ENCODE measurements at regions not wholly inside any gene's neighbourhood (a gene's known extent, or its start where the extent isn't known, plus 50 kb on each side); places are given as distances from the start of the nearest gene placed in this dataset.
"Not testable (repeated sequence)": the region's sequence is repeated elsewhere in the genome, so short reads cannot be mapped to it uniquely, and the experiment has no call there.

DNA sequence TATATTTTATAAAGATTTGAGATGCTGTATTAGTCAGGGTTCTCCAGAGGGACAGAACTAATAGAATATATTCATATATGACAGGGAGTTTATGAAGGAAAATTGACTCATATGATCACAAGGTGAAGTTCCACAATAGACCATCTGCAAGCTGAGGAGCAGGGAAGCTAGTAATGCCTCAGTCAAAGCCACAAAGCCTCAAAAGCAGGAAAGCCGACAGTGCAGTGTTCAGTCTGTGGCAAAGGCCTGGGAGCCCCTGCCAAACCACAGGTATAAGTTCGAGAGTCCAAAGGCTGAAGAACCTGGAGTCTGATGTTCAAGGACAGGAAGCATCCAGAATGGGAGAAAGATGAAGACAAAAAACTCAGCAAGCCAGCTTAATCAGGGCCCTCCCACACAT, 382.2 kb downstream of the LRRC70 start:
- no peak for DNase-seq

GRCh38 chr5:62956597-62956996, 378.0 kb downstream of the LRRC70 start:
- DNase-seq, result no peak

- DNase-seq, result no peak
These were observed 376.0 kb downstream of the LRRC70 start for GRCh38 chr5:62954578-62954977.

DNA sequence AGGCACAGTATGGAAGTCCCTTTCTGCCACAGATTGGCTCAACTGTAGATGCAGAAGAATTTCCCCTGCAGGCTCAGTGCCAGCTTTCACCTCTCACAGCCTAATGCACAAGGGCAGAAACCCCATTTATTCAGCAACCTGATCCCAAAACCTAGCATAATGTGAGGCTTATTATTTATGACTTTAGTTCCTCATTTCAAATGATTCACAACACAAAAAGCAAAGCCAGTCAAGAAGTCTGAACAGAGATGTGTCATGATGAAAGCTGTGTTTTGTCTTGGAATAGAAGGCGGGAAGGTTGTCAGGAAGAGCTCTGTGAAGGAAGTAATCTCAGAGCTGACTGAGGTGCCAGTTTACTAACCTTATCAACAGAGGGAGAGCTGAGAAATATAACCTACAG, 369.7 kb downstream of the LRRC70 start:
- DNase-seq, result no peak

DNA sequence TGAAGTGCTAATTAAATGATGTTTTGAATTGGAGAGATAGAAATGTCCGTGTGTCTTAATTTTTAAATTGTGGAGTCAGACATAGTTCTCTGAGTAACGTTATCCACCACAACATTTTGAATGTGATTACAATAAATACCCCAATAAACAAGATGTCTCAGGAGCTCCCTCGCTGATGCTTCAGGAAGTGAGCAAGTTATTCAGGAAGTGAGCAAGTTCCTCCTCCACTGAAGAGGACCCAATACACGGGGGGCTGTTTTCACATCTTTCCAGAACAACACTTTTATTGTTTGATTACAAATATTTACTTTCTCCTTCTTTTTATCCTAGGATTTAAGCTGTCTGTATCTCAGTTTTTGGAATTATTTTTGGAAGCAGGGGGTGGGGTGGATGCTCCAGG, 363.8 kb downstream of the LRRC70 start:
- no peak for DNase-seq

GRCh38 chr5:62938927-62939326, 360.3 kb downstream of the LRRC70 start:
- no peak for DNase-seq

DNA sequence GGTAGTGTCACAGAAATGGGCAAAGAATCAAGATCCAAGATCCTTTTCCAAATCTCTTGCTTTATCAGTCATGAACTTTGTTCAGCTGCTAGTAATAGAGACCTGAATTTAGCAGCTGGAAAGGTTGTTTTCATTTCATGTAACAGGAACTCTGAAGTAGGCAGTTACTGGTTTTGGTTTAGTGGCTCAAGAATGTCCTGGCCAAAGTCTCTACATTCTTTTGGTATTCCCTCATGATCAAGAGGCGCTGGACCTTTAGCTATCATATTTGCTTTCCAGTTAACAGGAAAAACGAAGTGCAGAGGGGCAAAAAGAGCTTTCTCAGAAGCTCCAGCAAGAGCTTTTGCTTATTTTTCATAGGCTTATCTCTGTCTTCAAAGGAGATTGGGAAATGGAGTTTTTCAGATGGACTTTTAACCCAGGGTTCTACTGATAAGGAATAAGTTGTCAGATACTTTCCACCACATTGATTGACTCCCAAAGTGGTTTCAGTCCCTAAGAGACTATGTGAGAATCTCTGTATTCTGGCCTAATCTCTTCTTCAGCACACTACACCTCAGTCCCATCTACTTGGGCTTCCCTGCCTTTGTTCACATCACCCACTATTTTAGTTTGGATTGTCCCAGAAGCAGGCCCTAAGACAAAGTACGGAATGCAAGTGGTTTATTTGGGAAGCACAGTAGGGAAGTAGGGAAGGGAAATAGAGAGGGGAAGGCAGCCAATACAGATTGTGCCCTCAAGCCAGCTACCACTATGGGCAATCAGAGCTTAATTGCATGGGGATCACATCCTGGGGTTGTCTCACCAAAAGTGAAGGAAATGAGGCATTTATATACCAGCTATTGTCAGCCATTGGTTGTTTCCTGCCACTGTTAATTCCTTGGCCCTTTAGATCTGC, 359.3 kb downstream of the LRRC70 start:
- no peak for DNase-seq

- no peak for DNase-seq
These were observed 357.0 kb downstream of the LRRC70 start for GRCh38 chr5:62935660-62936059.

DNA sequence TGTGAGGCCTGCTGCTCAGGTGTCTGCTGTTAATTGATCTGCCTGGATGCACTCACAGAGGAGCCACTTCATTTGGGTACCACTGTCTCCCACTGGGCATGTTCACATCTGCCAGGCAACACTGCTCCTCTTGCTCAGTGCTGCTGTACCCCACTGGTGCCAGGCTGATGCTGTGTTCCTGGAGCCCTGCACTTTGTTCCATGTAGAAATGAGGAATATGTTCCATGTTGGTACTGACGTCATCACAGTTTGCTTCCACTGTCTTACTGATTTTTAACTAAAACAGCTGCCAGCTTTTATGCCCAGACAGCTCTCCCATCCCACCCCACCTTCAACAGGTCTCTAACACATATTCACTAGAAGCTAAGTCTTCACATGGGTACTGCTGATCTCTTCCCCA, 355.7 kb downstream of the LRRC70 start:
- DNase-seq, result no peak

DNA sequence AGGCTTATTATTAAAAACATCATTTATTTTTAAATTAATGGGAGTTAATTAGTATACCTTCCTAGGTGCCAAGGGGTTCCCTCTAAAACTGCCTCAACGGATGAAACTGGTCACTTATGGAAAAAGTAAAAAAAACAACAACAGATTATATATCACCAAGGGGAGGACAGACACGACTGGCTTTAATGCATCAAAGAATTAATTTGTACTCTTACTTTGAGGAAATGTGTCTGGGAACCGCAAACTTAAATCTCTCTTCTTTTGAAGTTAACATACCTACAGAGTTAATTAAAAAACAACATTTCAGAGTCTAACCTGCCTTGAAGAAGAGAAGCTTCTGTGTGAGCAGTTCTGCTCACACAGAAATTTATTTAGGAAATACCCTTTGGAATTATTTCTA, 354.6 kb downstream of the LRRC70 start:
- DNase-seq, result no peak

GRCh38 chr5:62931153-62931950, 352.7 kb downstream of the LRRC70 start:
- no peak for DNase-seq

DNA sequence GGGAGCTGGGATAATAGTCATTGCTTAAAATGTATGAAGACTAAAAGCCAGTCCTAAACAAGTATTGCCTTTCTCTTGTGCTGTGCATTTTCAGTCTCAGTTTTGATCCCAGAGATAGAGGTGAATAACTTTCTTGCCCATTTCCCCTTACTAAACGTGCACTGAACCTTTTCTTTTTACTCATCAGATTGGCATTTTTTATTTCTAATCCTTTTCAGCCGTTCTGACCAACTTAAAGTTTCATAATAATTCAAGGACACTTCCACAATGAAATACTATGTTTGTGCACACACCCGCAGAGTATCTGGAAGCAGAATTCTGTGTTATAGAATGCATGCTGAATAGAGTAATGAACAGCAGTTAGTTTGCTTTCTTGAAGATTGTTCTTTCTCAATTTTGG, 343.6 kb downstream of the LRRC70 start:
- no peak for DNase-seq

GRCh38 chr5:62920856-62921255, 342.2 kb downstream of the LRRC70 start:
- DNase-seq, result no peak

DNA sequence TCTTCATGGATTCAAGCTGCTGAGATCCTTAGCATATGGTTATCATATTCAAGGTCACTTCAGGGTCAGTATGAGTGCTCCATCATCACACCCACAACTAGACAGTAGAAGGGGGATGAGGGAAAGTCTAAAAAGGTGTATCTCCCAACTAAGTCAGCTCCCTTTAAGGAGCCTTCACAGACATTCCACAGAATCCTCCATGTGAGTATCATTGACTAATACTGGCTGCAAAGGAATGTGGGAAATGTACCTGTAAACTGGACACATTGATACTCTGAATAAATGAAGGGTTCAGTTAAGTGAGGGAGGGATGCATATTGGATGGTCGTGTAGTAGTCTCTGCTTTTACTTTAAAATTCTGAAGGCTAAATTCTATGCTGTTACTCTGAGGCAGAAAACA, 330.7 kb downstream of the LRRC70 start:
- DNase-seq, result no peak

GRCh38 chr5:62902126-62902525, 323.5 kb downstream of the LRRC70 start:
- DNase-seq, result no peak

GRCh38 chr5:62900976-62901375, 322.4 kb downstream of the LRRC70 start:
- DNase-seq, result no peak

- DNase-seq, result no peak
These were observed 317.7 kb downstream of the LRRC70 start for GRCh38 chr5:62896121-62896893.

DNA sequence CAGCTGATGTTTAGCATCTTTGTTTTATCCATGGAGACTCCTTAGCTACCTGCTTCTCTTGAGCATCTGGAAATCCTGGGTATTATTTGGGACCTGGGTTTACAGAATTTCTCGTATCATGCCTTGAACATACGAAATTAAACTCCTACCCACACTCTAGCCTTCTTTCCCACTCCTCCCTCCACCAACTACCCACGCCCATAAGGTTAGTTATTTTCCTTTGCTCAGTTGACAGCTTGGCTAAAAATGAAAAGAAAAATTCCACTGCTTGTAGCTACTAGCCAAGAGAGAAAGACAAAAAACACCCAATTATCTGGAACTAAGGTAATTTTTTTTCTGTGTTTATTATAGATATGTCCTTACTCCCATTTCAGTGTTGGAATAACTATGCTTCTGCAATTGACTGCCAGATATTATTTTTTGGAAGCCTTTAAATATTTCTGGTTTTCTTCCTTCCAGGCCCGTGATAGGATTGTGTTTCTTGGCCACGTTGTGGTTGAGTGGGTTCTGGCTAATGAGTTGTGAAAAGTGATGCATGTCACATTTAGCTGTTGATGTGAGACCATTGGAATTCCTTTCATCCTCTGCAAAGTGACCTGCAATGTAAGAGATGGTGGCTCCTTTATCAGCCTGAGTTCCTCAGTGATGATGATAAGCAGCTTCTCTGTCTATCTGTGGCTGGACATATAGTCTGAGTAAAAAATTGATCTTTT, 308.1 kb downstream of the LRRC70 start:
- DNase-seq, result no peak

DNA sequence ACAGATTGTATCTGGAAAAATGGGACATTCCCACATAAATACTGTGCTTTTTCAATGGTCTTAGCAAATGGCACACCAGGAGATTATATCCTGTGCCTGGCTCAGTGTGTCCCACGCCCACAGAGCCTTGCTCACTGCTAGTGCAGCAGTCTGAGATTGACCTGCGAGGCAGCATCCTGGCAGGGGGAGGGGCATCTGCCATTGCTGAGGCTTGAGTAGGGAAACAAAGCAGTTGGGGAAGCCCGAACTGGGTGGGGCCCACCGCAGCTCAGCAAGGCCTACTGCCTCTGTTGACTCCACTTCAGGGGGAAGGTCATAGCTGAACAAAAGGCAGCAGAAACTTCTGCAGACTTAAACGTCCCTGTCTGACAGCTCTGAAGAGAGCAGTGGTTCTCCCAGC, 258.7 kb downstream of the LRRC70 start:
- DNase-seq, result not testable (repeated sequence)

- DNase-seq, result no peak
These were observed 251.0 kb downstream of the LRRC70 start for GRCh38 chr5:62829604-62829986.

DNA sequence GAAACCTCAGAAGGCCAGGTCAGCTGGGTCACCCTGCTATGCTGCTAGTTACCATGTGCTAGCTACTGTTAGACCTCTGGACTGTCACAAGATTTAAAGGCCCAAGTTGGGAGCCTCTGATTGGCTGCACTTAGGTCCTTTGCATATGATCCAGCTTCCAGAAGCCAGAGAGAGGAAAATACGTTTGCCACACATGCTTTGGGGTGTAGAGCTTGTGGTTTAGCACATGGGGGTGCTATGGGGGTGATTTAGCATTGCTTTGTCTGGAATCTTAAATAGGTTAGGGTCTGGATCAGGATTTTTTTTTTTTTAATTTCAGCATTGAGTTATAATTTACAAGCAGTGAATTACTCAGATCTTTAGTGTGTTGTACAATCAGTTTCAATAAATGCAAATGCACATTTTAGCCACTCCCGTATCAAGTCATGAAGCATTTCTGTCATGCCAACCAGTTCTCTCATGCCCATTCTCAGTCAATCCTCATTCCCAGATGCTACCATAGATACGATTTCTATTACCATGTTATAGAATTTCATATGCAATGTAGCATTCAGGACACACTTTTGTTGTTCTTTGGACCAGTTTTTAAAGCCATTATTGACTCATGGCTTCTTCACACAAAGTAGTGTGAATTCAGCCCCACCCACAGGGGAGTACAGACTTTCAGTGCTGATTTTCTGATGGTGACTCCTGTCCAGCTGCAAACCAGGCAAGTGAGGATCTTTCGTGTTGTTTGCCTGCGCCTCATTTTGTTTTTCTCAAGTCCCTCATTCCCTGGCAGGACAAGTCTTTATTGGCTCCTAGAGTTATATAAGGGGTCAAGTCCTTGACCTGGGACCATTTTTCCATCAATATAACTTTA, 250.4 kb downstream of the LRRC70 start:
- DNase-seq, result no peak
